Thyroid gland (tissue), 4 donors: ENCODE measurements at regions not wholly inside any gene's neighbourhood (a gene's known extent, or its start where the extent isn't known, plus 50 kb on each side); places are given as distances from the start of the nearest gene placed in this dataset.

Source experiments
- DNase-seq, 2 donors: peaks; one replicate each; pipeline ENCODE4 v3.0.0-alpha.2; 2019
- H3K27ac ChIP-seq, 3 donors: fragments of 200-600 bp; sonication (generic); 1 replicate in 2 of 3; 2 replicates in 1 of 3; pipeline ENCODE4 v1.5.1; 2016 to 2019; ENCODE audit warnings: mild to moderate bottlenecking in 1 of 3, moderate library complexity in 1 of 3
- H3K27me3 ChIP-seq: fragments of 200-600 bp; sonication (generic); one replicate; pipeline ENCODE4 v1.5.1; 2019
- H3K36me3 ChIP-seq, 2 donors: fragments of 200-600 bp; sonication (generic); one replicate each; pipeline ENCODE4 v1.5.1; 2016 to 2019
- H3K4me1 ChIP-seq, 2 donors: fragments of 200-600 bp; sonication (generic); one replicate each; pipeline ENCODE4 v1.5.1; 2017 to 2019
- H3K4me3 ChIP-seq, 3 donors: fragments of 200-600 bp; sonication (generic); replicated peaks in 1 of 3; 1 replicate in 2 of 3; 2 replicates in 1 of 3; pipeline ENCODE4 v1.5.1; 2016; ENCODE audit warnings: mild to moderate bottlenecking in 1 of 3
- H3K9me3 ChIP-seq: fragments of 200-600 bp; sonication (generic); one replicate; pipeline ENCODE4 v1.5.1; 2017
- POLR2A ChIP-seq, 2 donors: fragments of 450-650 bp; IDR thresholded peaks; one replicate each; pipeline ENCODE4 v1.6.1; 2017; ENCODE audit warnings: antibody characterized with exemption in 2 of 2, mild to moderate bottlenecking in 2 of 2, moderate library complexity in 1 of 2
- WGBS, 2 donors: methylation state at CpG; one replicate each; pipeline ENCODE4 v1.1.5; 2017; 5-methylcytosine and 5-hydroxymethylcytosine counted together
- intact Hi-C: fragments of 100-400 bp; cut with DNase I; formaldehyde crosslinking; loops from one replicate; pipeline ENCODE4 v1.15.1; 2023
- TF ChIP-seq, protein P1 (sequence below), 6 experiments: fragments of 200-600 bp in 3 of 6; fragments of 450-650 bp in 3 of 6; sonication (generic) in 3 of 6; IDR thresholded peaks; one replicate each; pipeline ENCODE4 v1.5.1; 2016 to 2019; ENCODE audit warnings: antibody characterized with exemption in 6 of 6, mild to moderate bottlenecking in 2 of 6, inconsistent platforms in 1 of 6, moderate library complexity in 1 of 6

DNA sequence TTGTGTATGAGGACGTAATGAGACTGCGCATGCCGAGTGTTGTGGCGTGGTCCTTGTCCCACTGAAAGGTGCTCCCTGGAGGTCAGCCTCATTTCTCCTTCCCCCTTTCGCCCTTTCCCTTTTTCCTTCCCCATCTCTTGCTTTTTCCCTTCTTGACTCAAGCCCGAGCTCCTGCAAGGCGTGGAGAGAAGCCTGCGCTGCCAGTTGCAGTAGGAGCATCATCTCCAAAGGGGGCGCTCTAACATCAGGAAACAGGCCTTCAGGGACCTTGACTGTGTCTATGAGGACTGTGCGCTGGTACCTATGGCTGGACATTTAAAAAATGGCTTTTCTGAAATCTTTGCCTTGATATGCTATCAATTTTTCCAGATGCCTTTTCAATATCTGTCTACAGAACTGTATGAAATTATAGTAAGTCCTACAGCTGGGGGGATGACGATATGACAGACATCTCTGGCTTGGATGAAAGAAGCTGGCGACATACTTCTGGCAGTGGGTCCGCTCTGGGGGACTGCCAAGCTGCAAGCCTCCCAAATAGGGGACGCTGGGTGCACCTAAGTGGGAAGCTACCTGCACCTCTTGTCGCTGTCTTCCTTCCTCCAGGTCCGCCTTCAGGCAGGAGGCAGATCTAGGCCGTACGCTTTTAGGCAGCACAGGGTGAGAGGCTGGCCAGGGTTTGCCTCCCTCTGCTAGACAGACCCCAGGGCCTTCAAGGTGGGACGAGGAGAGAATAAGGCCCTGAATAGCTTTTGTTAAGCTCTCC, 96.5 kb downstream of the NXPE2 start:
- intact Hi-C loops: loop anchor here (10.0 kb wide), 1 partner anchor 730 kb away; the partner anchor contains the start of gene CADM1

GRCh38 chr11:114775875-114776621, 97.7 kb downstream of the NXPE2 start:
- Histone ChIP-seq H3K4me1 (no peaks in the 10 kb centered on the region), H3K36me3 (no peaks in the 10 kb centered on the region), H3K27ac (no peak overlapping the region), H3K9me3 (no peaks in the 10 kb centered on the region), H3K4me3 (no peak overlapping the region), H3K27me3 (no peaks in the 10 kb centered on the region)
- no peak for DNase-seq
- no peak for TF ChIP-seq POLR2A (IDR thresholded peaks at IDR 0.05)
- TF ChIP-seq, protein P1, sequence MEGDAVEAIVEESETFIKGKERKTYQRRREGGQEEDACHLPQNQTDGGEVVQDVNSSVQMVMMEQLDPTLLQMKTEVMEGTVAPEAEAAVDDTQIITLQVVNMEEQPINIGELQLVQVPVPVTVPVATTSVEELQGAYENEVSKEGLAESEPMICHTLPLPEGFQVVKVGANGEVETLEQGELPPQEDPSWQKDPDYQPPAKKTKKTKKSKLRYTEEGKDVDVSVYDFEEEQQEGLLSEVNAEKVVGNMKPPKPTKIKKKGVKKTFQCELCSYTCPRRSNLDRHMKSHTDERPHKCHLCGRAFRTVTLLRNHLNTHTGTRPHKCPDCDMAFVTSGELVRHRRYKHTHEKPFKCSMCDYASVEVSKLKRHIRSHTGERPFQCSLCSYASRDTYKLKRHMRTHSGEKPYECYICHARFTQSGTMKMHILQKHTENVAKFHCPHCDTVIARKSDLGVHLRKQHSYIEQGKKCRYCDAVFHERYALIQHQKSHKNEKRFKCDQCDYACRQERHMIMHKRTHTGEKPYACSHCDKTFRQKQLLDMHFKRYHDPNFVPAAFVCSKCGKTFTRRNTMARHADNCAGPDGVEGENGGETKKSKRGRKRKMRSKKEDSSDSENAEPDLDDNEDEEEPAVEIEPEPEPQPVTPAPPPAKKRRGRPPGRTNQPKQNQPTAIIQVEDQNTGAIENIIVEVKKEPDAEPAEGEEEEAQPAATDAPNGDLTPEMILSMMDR (IDR thresholded peaks at IDR 0.05): no peak
- 58 to 61% methylated on average over 18 to 19 of the region's 19 CpGs for WGBS, 2 donors
- intact Hi-C loops: loop anchor here (10.0 kb wide), 1 partner anchor 729 kb away; the partner anchor contains the start of gene CADM1

More for the DNA sequence above, 96.5 kb downstream of the NXPE2 start:
- H3K9me3 ChIP-seq: no peaks in the 10 kb centered on the region
- no peaks in the 10 kb centered on the region for H3K36me3 ChIP-seq
- no peak overlapping the region for H3K27ac ChIP-seq
- DNase-seq: peak; percentile 44 to 52
- no peaks in the 10 kb centered on the region for H3K27me3 ChIP-seq
- H3K4me3 ChIP-seq: no peak overlapping the region
- 43 to 49% methylated on average over 19 of the region's 19 CpGs for WGBS, 2 donors
- TF ChIP-seq POLR2A (IDR thresholded peaks at IDR 0.05): no peak
- TF ChIP-seq, protein P1 (IDR thresholded peaks at IDR 0.05): peak; percentile 36 to 81 (median 64)
- no peaks in the 10 kb centered on the region for H3K4me1 ChIP-seq

- H3K27me3 ChIP-seq: no peaks in the 10 kb centered on the region
- TF ChIP-seq, protein P1 (IDR thresholded peaks at IDR 0.05): no peak
- TF ChIP-seq POLR2A (IDR thresholded peaks at IDR 0.05): no peak
- H3K4me3 ChIP-seq: no peak overlapping the region
- intact Hi-C loops: loop anchor here (10.0 kb wide), 1 partner anchor 728 kb away; the partner anchor contains the start of gene CADM1
- no peak for DNase-seq
- WGBS, 2 donors: 84 to 87% methylated on average over 3 of the region's 3 CpGs
- H3K36me3 ChIP-seq: no peaks in the 10 kb centered on the region
- no peaks in the 10 kb centered on the region for H3K4me1 ChIP-seq
- no peaks in the 10 kb centered on the region for H3K9me3 ChIP-seq
- no peak overlapping the region for H3K27ac ChIP-seq
Observed at GRCh38 chr11:114776956-114777355, 98.6 kb downstream of the NXPE2 start.

DNA sequence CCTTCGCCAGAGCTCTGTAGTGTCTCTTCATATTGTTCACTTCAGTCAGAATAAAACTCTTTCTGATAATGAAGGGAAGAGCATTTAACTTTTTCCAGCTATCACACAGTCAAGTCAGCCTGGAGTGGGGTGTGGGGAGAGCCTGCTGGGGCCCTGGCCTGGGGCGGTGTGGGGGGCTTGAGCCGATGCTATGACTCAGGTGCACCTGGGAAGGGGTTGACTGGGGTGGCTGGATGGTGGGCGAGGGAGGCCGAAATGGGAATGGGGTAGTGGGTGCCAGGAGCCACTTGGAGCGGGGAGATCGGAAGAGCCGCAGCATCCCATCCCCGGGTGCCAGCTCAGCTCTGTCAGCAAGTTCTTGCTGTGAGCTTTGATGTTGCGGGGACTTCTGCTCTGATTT, 100.9 kb downstream of the NXPE2 start:
- no peaks in the 10 kb centered on the region for H3K4me1 ChIP-seq
- no peaks in the 10 kb centered on the region for H3K9me3 ChIP-seq
- H3K36me3 ChIP-seq: no peaks in the 10 kb centered on the region
- H3K27ac ChIP-seq: no peak overlapping the region
- no peaks in the 10 kb centered on the region for H3K27me3 ChIP-seq
- intact Hi-C loops: loop anchor here (10.0 kb wide), 1 partner anchor 726 kb away; the partner anchor contains the start of gene CADM1
- WGBS, 2 donors: 95 to 97% methylated on average over 10 of the region's 10 CpGs
- no peak for TF ChIP-seq POLR2A (IDR thresholded peaks at IDR 0.05)
- TF ChIP-seq, protein P1 (IDR thresholded peaks at IDR 0.05): no peak
- no peak overlapping the region for H3K4me3 ChIP-seq
- no peak for DNase-seq
